Small intestine (tissue), 7 donors: ENCODE measurements at regions not wholly inside any gene's neighbourhood (a gene's known extent, or its start where the extent isn't known, plus 50 kb on each side); places are given as distances from the start of the nearest gene placed in this dataset.

Experiments
- DNase-seq, 2 donors: peaks; one replicate each; pipeline versions ENCODE4 v3.0.0 to v3.0.0-alpha.2; 2013
- FAIRE-seq: peaks from 2 replicates; lab custom pipeline; 2012; peaks lifted over from hg19 to GRCh38; lab: Jason Lieb, UNC
- H3K27ac ChIP-seq, 3 donors: one replicate each; pipeline ENCODE4 v1.5.1; 2013; ENCODE audit warnings: low read length in 2 of 3, mild to moderate bottlenecking in 2 of 3, control low read depth in 1 of 3, inconsistent platforms in 1 of 3, low read depth in 1 of 3, moderate library complexity in 1 of 3
- H3K27me3 ChIP-seq, 3 donors: one replicate each; pipeline ENCODE4 v1.6.1; 2013; ENCODE audit warnings: low read length in 3 of 3, inconsistent platforms in 1 of 3; ENCODE audit not compliant: control insufficient read depth in 3 of 3, insufficient read depth in 3 of 3
- H3K36me3 ChIP-seq, 3 donors: one replicate each; pipeline ENCODE4 v1.6.1; 2013; ENCODE audit warnings: low read length in 3 of 3, inconsistent platforms in 1 of 3, low read depth in 1 of 3, mild to moderate bottlenecking in 1 of 3, moderate library complexity in 1 of 3; ENCODE audit not compliant: control insufficient read depth in 3 of 3, insufficient read depth in 2 of 3
- H3K4me1 ChIP-seq, 3 donors: one replicate each; pipeline ENCODE4 v1.6.1; 2013; ENCODE audit warnings: low read length in 2 of 3, inconsistent platforms in 1 of 3, low read depth in 1 of 3, mild to moderate bottlenecking in 1 of 3, moderate library complexity in 1 of 3; ENCODE audit not compliant: control insufficient read depth in 3 of 3, insufficient read depth in 2 of 3
- H3K4me3 ChIP-seq, 3 donors: one replicate each; pipeline ENCODE4 v1.5.1; 2013; ENCODE audit warnings: low read length in 3 of 3, control low read depth in 1 of 3, inconsistent platforms in 1 of 3, low read depth in 1 of 3, mild to moderate bottlenecking in 1 of 3, moderate library complexity in 1 of 3
- H3K9me3 ChIP-seq, 2 donors: one replicate each; pipeline ENCODE4 v1.6.1; 2013; ENCODE audit warnings: low read depth in 1 of 2, low read length in 1 of 2; ENCODE audit not compliant: control insufficient read depth in 2 of 2, insufficient read depth in 1 of 2
- WGBS, 3 donors: extraction: QIAGEN DNeasy Blood & Tissue Kit; methylation state at CpG; one replicate each; pipeline ENCODE4 v1.1.7; 2013; 5-methylcytosine and 5-hydroxymethylcytosine counted together
- donor health status: healthy with polysubstance abuse.
- donor health status: control.
- donor health status: control.
- donor health status: Bipolar disorder and iron deficiency.
- donor health status: healthy.

- Histone ChIP-seq H3K36me3 (no peaks in the 10 kb centered on the region), H3K9me3 (no peaks in the 10 kb centered on the region), H3K27me3 (no peaks in the 10 kb centered on the region), H3K27ac (no peak overlapping the region), H3K4me3 (no peak overlapping the region), H3K4me1 (no peaks in the 10 kb centered on the region)
- DNase-seq (no peak), FAIRE-seq (no peak)
- WGBS, 3 donors, result 42 to 67% (median 47%) methylated on average over 4 of the region's 4 CpGs
Observed at GRCh38 chr7:42426163-42426562, 189.2 kb upstream of the GLI3 start.

- no peak for FAIRE-seq
- no peak overlapping the region for H3K4me3 ChIP-seq
- 61 to 70% (median 66%) methylated on average over 4 of the region's 4 CpGs for WGBS, 3 donors
Observed at GRCh38 chr7:42414941-42415505, 178.0 kb upstream of the GLI3 start.

GRCh38 chr7:42414028-42414427 lies 177.0 kb upstream of the GLI3 start:
- Histone ChIP-seq H3K27me3 (no peaks in the 10 kb centered on the region), H3K9me3 (no peaks in the 10 kb centered on the region), H3K4me1 (no peaks in the 10 kb centered on the region), H3K36me3 (no peaks in the 10 kb centered on the region), H3K4me3 (no peak overlapping the region), H3K27ac (no peak overlapping the region)
- DNase-seq (no peak), FAIRE-seq (no peak)

More at GRCh38 chr7:42414941-42415505, 178.0 kb upstream of the GLI3 start:
- DNase-seq, result no peak
- no peaks in the 10 kb centered on the region for H3K9me3 ChIP-seq
- H3K36me3 ChIP-seq, result no peaks in the 10 kb centered on the region
- H3K27me3 ChIP-seq, result no peaks in the 10 kb centered on the region
- no peaks in the 10 kb centered on the region for H3K4me1 ChIP-seq
- no peak overlapping the region for H3K27ac ChIP-seq

- no peaks in the 10 kb centered on the region for H3K4me1 ChIP-seq
- FAIRE-seq (no peak), DNase-seq (no peak)
- H3K4me3 ChIP-seq, result no peak overlapping the region
- 86 to 92% (median 87%) methylated on average over 8 of the region's 8 CpGs for WGBS, 3 donors
- H3K27me3 ChIP-seq, result no peaks in the 10 kb centered on the region
- no peak overlapping the region for H3K27ac ChIP-seq
- H3K36me3 ChIP-seq, result no peaks in the 10 kb centered on the region
- no peaks in the 10 kb centered on the region for H3K9me3 ChIP-seq
Observed at GRCh38 chr7:42409296-42409695, 172.3 kb upstream of the GLI3 start.

GRCh38 chr7:42407833-42408232 lies 170.8 kb upstream of the GLI3 start:
- no peak for DNase-seq
- Histone ChIP-seq H3K27ac (no peak overlapping the region), H3K4me1 (no peaks in the 10 kb centered on the region), H3K9me3 (no peaks in the 10 kb centered on the region), H3K27me3 (no peaks in the 10 kb centered on the region), H3K4me3 (no peak overlapping the region), H3K36me3 (no peaks in the 10 kb centered on the region)
- no peak for FAIRE-seq
- WGBS, 3 donors, result 72 to 85% (median 85%) methylated on average over 4 of the region's 4 CpGs

GRCh38 chr7:42407021-42407710 lies 170.2 kb upstream of the GLI3 start:
- no peaks in the 10 kb centered on the region for H3K4me1 ChIP-seq
- no peaks in the 10 kb centered on the region for H3K9me3 ChIP-seq
- no peak for FAIRE-seq
- WGBS, 3 donors, result 88 to 91% (median 88%) methylated on average over 15 of the region's 15 CpGs
- no peak overlapping the region for H3K27ac ChIP-seq
- no peak overlapping the region for H3K4me3 ChIP-seq
- DNase-seq, result no peak
- H3K27me3 ChIP-seq, result no peaks in the 10 kb centered on the region
- no peaks in the 10 kb centered on the region for H3K36me3 ChIP-seq

- no peak for DNase-seq
- WGBS, 3 donors, result 93 to 95% (median 93%) methylated on average over 16 of the region's 16 CpGs
- H3K4me3 ChIP-seq, result no peak overlapping the region
- no peaks in the 10 kb centered on the region for H3K9me3 ChIP-seq
- H3K36me3 ChIP-seq, result no peaks in the 10 kb centered on the region
- no peak overlapping the region for H3K27ac ChIP-seq
- H3K27me3 ChIP-seq, result no peaks in the 10 kb centered on the region
- no peak for FAIRE-seq
- no peaks in the 10 kb centered on the region for H3K4me1 ChIP-seq
Observed at GRCh38 chr7:42406358-42406757, 169.3 kb upstream of the GLI3 start.

- FAIRE-seq (no peak), DNase-seq (no peak)
- H3K36me3 ChIP-seq, result no peaks in the 10 kb centered on the region
- no peak overlapping the region for H3K4me3 ChIP-seq
- H3K27me3 ChIP-seq, result no peaks in the 10 kb centered on the region
- H3K9me3 ChIP-seq, result no peaks in the 10 kb centered on the region
- no peaks in the 10 kb centered on the region for H3K4me1 ChIP-seq
- WGBS, 3 donors, result 68 to 82% (median 69%) methylated on average over 1 of the region's 1 CpG
- no peak overlapping the region for H3K27ac ChIP-seq
Observed at GRCh38 chr7:42405782-42406181, 168.8 kb upstream of the GLI3 start.

- no peak for FAIRE-seq
- no peaks in the 10 kb centered on the region for H3K9me3 ChIP-seq
- H3K27ac ChIP-seq, result no peak overlapping the region
- H3K27me3 ChIP-seq, result no peaks in the 10 kb centered on the region
- H3K4me3 ChIP-seq, result no peak overlapping the region
- no peaks in the 10 kb centered on the region for H3K36me3 ChIP-seq
- H3K4me1 ChIP-seq, result no peaks in the 10 kb centered on the region
- WGBS, 3 donors, result 70 to 83% (median 72%) methylated on average over 1 of the region's 1 CpG
- no peak for DNase-seq
Observed at GRCh38 chr7:42403831-42404230, 166.8 kb upstream of the GLI3 start.
